Activated CD4-positive, alpha-beta memory T cell treated with anti-CD3 and anti-CD28 coated beads for 36 hours (primary cell): ENCODE measurements at regions not wholly inside any gene's neighbourhood (a gene's known extent, or its start where the extent isn't known, plus 50 kb on each side); places are given as distances from the start of the nearest gene placed in this dataset.

Experiments used
- CTCF ChIA-PET: fragments of 350-600 bp; sonication (Branson Sonifier 250); formaldehyde crosslinking; loops from one replicate; lab custom pipeline; 2021; ENCODE audit warnings: antibody characterized with exemption, inconsistent platforms; lab: Charles Lee
- POLR2A ChIA-PET: fragments of 350-600 bp; sonication (Branson Sonifier 250); formaldehyde crosslinking; loops from one replicate; lab custom pipeline; 2021; ENCODE audit warnings: antibody characterized with exemption; lab: Charles Lee
- DNase-seq: peaks from one replicate; pipeline ENCODE4 v3.0.0-alpha.2; 2020
- H3K27ac Mint-ChIP-seq: one replicate; pipeline ENCODE4 v1.8.0; 2021; ENCODE audit warnings: mixed read lengths
- H3K27me3 Mint-ChIP-seq: one replicate; pipeline ENCODE4 v1.8.0; 2021; ENCODE audit warnings: mixed read lengths
- H3K36me3 Mint-ChIP-seq: one replicate; pipeline ENCODE4 v1.8.0; 2021; ENCODE audit warnings: mixed read lengths
- H3K4me1 Mint-ChIP-seq: one replicate; pipeline ENCODE4 v1.8.0; 2021; ENCODE audit warnings: low read depth, mixed read lengths
- H3K4me3 Mint-ChIP-seq: one replicate; pipeline ENCODE4 v1.8.0; 2021; ENCODE audit warnings: mild to moderate bottlenecking, mixed read lengths
- H3K9me3 Mint-ChIP-seq: one replicate; pipeline ENCODE4 v1.8.0; 2021; ENCODE audit warnings: mixed read lengths
- intact Hi-C: fragments of 100-400 bp; cut with micrococcal nuclease; formaldehyde crosslinking; loops from one replicate; pipeline ENCODE4 v1.15.1; 2023

DNA sequence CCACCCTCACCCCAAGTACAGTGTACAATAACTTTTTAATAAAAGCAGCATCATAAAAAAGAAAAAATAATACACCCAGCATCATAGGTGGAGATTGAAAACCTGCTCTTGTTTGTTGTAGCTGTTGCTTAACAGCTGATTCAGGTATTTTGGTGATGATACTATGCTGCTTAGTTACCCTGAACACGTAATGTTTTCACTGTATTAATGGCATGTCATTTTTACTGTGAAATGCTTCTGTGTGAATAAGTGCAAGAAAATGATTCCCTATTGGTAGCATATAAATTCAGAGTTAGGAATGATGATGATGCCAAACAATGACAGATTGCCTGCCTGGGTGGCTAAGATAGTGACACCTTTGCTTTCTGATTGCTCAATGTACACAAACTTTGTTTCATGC lies 405.7 kb downstream of the HDGFL1 start:
- H3K36me3 Mint-ChIP-seq, result no peaks in the 10 kb centered on the region
- intact Hi-C loops, result no loop called here
- H3K4me1 Mint-ChIP-seq, result no peaks in the 10 kb centered on the region
- peaks cover 4% of the 10 kb centered on the region for H3K9me3 Mint-ChIP-seq
- H3K4me3 Mint-ChIP-seq, result no peak overlapping the region
- CTCF ChIA-PET, result no interaction called here
- no peak overlapping the region for H3K27ac Mint-ChIP-seq
- H3K27me3 Mint-ChIP-seq, result no peaks in the 10 kb centered on the region
- POLR2A ChIA-PET, result no interaction called here
- no peak for DNase-seq

DNA sequence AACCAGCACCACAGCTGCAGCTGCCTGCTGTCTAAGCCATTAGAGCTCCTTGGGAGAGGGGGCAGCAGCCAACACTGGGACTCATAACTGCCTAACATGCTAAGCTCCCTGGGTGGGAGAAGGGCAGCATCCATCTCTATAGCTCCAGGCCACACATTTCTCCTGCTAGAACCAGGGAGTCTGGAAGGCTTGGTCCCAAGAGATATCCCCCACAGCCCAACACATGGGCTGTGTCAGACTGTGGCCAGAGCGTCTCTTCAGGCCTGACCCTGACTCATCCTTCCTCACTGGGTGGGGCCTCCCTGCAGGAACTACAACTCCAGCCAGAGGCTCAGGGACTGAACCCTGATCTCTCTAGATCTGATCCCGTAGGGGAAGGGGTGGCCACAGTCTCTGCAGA lies 411.1 kb downstream of the HDGFL1 start:
- Mint-ChIP-seq H3K4me3 (no peak overlapping the region), H3K27me3 (no peaks in the 10 kb centered on the region), H3K9me3 (peaks cover 15% of the 10 kb centered on the region), H3K36me3 (no peaks in the 10 kb centered on the region), H3K4me1 (no peaks in the 10 kb centered on the region), H3K27ac (no peak overlapping the region)
- ChIA-PET POLR2A (no interaction called here), CTCF (no interaction called here)
- no peak for DNase-seq
- intact Hi-C loops, result no loop called here

DNA sequence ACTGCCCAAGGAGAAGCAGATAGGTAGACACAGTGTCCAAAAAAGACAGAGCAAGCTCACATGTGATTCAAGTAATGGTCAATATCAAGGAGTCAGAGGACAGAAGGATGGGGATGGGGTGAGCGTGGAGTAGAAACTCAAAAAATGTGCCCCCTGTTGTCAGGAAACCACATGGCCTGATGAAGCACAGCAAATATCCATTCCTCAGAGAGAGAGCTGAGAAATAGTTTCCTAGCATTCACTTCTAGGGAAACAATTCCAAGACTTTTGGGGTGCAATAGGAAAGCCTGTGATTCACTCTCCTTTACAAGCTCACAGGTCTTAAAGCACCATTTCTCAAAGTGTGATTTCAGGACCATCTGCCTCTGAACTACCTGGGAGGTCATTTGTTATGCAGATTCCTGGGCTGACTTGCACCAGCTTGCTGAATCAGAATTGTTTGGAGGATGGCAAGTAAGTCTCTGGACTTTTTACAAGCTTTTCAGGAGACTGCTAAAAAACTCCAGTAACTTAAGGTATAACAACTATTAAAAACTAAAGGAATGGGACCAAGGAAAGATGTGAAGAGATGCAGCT lies 432.8 kb downstream of the HDGFL1 start:
- Mint-ChIP-seq H3K9me3 (peaks cover 10% of the 10 kb centered on the region), H3K27ac (no peak overlapping the region), H3K4me3 (no peak overlapping the region), H3K36me3 (no peaks in the 10 kb centered on the region), H3K27me3 (no peaks in the 10 kb centered on the region), H3K4me1 (no peaks in the 10 kb centered on the region)
- DNase-seq, result no peak
- ChIA-PET POLR2A (no interaction called here), CTCF (no interaction called here)
- intact Hi-C loops, result no loop called here

DNA sequence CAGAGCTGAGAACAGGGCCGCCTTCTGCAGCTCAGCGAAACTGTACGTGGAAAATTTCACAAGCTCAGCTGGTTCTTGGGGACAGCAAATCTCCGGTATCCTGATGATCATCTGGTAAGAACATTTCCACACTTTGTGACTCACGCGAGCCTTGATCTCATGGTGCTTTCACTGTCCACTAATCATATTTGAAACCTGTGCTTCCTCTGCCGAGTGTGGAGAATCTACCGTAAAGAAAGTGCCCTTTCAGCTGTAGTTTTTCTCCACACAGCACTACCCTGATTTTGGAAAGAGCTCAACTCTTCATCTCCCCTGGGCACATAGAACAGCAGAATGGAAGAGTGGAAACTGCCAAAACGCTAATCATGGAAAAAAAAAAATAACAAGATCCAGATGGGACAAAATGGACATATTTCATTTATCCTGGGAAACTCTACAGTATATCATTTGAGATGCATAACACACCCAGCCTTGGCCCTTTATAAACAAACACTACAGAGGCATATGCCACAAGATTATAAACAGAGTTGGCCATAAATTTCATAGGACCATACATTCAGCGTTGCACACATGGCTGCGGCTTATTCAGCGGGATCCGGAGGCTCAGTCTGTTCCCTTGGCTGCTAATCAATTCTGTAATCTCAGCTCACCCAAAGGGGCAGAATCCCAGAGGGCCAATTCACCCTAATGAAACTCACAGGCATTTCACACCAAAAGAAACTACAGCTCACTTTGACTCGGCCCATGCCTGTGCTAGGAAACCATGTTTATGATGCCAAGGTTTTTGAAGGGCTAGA lies 434.5 kb downstream of the HDGFL1 start:
- no peaks in the 10 kb centered on the region for H3K36me3 Mint-ChIP-seq

DNA sequence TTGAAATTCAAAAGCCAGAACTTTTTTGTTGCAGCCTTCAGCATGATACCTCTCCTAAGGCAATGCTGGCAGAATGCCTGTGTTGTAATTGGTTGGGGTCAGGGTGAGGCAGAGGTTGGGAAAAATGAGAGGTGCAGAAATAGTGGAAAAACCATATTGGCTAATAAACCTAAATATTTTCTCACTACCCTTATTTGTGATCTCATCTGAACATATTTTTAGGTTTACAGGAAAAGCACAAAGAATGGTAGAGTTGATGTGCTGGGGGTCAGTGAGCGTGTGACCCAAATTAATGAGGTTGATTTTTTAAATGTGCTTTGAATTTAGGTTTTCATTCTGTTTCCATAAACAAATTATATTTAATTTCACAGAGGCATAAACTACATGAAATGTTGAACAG lies 437.3 kb downstream of the HDGFL1 start:
- no peaks in the 10 kb centered on the region for H3K27me3 Mint-ChIP-seq
- POLR2A ChIA-PET, result no interaction called here
- CTCF ChIA-PET, result no interaction called here
- H3K36me3 Mint-ChIP-seq, result no peaks in the 10 kb centered on the region
- intact Hi-C loops, result no loop called here
- no peaks in the 10 kb centered on the region for H3K4me1 Mint-ChIP-seq
- H3K9me3 Mint-ChIP-seq, result peaks cover 2% of the 10 kb centered on the region
- DNase-seq, result no peak
- no peak overlapping the region for H3K27ac Mint-ChIP-seq
- H3K4me3 Mint-ChIP-seq, result no peak overlapping the region

More for the DNA sequence above, 434.5 kb downstream of the HDGFL1 start:
- no peak overlapping the region for H3K27ac Mint-ChIP-seq
- peaks cover 10% of the 10 kb centered on the region for H3K9me3 Mint-ChIP-seq
- no peaks in the 10 kb centered on the region for H3K27me3 Mint-ChIP-seq
- DNase-seq, result no peak
- no peak overlapping the region for H3K4me3 Mint-ChIP-seq
- H3K4me1 Mint-ChIP-seq, result no peaks in the 10 kb centered on the region
- POLR2A ChIA-PET, result no interaction called here
- CTCF ChIA-PET, result no interaction called here
- intact Hi-C loops, result no loop called here

DNA sequence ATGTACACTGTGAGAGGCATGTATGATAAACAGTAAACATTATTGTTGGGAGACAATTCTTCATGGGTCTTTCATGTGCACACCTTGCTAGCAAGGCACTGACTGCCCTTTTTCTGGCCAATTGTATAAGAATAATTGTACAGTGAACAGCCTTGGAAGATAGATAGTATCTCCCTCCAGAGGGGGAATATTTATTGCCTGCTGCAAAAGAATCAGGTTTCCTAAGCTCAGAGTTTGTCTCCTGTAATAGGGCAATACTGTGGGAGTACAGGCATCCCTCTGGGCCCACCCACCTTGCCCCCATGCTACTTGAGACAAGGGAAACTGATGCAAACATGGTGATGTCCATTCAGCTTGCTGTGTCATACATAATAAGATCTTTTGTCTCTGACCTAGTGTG lies 442.2 kb downstream of the HDGFL1 start:
- DNase-seq, result no peak
- Mint-ChIP-seq H3K36me3 (no peaks in the 10 kb centered on the region), H3K4me1 (no peaks in the 10 kb centered on the region), H3K27me3 (no peaks in the 10 kb centered on the region), H3K9me3 (peaks cover 2% of the 10 kb centered on the region), H3K27ac (no peak overlapping the region), H3K4me3 (no peak overlapping the region)
- intact Hi-C loops, result no loop called here
- CTCF ChIA-PET, result no interaction called here
- POLR2A ChIA-PET, result no interaction called here

DNA sequence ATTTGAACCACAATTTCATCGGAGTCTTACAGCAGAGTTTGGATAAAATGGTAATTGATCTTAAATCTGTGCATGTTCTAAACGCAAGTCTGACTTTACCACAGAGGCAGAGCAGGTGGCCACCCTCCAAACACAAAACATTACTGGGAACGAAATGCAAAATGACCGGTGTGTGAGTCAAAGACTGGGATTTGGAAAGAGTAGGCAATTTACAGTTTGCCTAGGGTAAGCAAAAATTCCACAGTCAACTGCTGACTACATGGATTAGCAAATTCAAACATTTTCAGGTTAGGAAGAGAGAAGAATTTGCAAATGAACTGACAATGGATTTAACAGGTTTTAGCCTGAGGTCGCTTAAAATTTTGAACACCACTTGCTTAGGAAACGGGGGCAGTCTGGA lies 444.4 kb downstream of the HDGFL1 start:
- intact Hi-C loops, result no loop called here
- CTCF ChIA-PET, result no interaction called here

DNA sequence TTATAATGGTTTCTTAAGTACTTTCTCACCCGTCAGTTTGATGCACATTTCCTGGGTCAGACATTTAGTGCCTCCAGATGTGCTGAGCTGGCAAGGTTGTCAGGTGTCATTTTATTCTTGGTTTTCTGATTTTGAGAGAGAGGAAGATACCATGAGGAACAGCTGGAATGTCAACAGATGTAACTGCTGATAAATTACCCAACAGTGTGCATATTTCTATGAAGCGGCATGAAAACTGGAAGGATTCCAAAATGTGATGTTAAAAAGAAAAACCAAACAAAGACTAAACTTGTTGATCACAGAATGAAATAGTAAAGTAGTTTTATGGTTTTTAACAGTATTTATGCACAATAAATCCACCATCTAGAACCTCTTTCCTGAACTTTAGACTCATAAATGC lies 447.3 kb downstream of the HDGFL1 start:
- H3K27ac Mint-ChIP-seq, result no peak overlapping the region
- no peaks in the 10 kb centered on the region for H3K27me3 Mint-ChIP-seq
- no peaks in the 10 kb centered on the region for H3K36me3 Mint-ChIP-seq
- POLR2A ChIA-PET, result no interaction called here
- no peak for DNase-seq
- no peak overlapping the region for H3K4me3 Mint-ChIP-seq
- CTCF ChIA-PET, result no interaction called here
- H3K9me3 Mint-ChIP-seq, result no peaks in the 10 kb centered on the region
- no peaks in the 10 kb centered on the region for H3K4me1 Mint-ChIP-seq
- intact Hi-C loops, result no loop called here

More for the DNA sequence above, 444.4 kb downstream of the HDGFL1 start:
- Mint-ChIP-seq H3K4me1 (no peaks in the 10 kb centered on the region), H3K27me3 (no peaks in the 10 kb centered on the region), H3K9me3 (peaks cover 2% of the 10 kb centered on the region), H3K27ac (no peak overlapping the region), H3K4me3 (no peak overlapping the region), H3K36me3 (no peaks in the 10 kb centered on the region)
- POLR2A ChIA-PET, result no interaction called here
- no peak for DNase-seq

DNA sequence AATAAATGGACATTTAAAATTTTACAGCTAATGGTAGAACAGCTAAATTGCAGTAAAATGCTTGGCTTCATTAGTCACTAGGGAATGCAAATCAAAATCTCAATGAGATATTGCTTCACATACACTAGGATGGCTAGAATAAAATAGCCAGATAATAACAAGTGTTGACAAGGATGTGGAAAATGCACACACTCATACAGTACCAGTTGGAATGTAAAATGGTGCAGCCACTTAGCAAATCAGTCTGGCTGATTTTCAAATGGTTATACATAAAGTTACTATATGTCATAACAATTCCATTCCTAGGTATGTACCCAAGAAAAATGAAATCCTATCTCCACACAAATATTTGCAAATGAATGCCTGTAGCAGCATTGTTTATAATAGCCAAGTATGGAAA lies 452.1 kb downstream of the HDGFL1 start:
- CTCF ChIA-PET, result no interaction called here
- intact Hi-C loops, result no loop called here
- no peak for DNase-seq

DNA sequence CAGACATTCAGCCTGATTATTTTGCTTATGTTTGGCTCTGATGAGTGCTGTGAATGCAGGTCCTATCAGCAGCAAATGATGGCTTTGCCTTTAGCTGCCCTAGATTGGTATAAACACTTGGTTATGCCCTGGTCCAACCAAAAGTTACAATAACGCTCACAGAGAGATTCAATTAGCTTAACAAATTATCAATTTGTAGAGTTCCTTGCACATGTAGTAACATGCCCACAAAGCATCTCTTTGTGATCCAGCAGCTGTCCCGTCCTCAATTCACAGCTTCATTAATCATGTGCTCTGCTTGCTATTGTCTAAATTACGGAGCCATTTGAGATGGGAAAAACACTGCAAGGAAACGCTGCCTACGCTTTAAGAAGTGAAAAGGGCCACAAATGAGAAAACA lies 457.9 kb downstream of the HDGFL1 start:
- H3K4me3 Mint-ChIP-seq, result no peak overlapping the region
- no peak overlapping the region for H3K27ac Mint-ChIP-seq
- H3K27me3 Mint-ChIP-seq, result no peaks in the 10 kb centered on the region
- H3K36me3 Mint-ChIP-seq, result no peaks in the 10 kb centered on the region
- H3K9me3 Mint-ChIP-seq, result peaks cover 2% of the 10 kb centered on the region
- DNase-seq, result no peak
- ChIA-PET POLR2A (no interaction called here), CTCF (no interaction called here)
- intact Hi-C loops, result no loop called here
- H3K4me1 Mint-ChIP-seq, result no peaks in the 10 kb centered on the region

More for the DNA sequence above, 452.1 kb downstream of the HDGFL1 start:
- no peaks in the 10 kb centered on the region for H3K36me3 Mint-ChIP-seq
- no peaks in the 10 kb centered on the region for H3K27me3 Mint-ChIP-seq
- H3K27ac Mint-ChIP-seq, result no peak overlapping the region
- no peak overlapping the region for H3K4me3 Mint-ChIP-seq
- H3K9me3 Mint-ChIP-seq, result peaks cover 2% of the 10 kb centered on the region
- H3K4me1 Mint-ChIP-seq, result no peaks in the 10 kb centered on the region
- POLR2A ChIA-PET, result no interaction called here

DNA sequence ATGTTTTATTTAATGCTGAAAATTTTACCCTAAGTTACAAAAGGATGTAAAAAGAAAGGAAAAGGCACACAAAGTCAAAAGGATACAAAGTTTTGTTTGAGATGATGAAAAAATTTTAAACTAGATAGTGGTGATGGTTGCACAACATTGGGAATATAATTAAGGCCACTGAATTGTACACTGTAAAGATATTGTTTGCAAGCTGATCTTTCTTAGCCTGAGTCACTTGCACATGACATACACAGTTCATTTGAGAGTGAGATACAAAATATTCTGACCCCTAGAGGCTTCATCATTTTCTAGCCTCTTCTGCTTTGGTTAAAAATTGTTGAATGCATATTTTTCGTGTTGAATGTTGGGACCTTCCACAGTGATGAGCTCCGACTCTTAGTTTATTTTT lies 462.6 kb downstream of the HDGFL1 start:
- H3K27me3 Mint-ChIP-seq, result no peaks in the 10 kb centered on the region
- no peaks in the 10 kb centered on the region for H3K4me1 Mint-ChIP-seq
- ChIA-PET POLR2A (no interaction called here), CTCF (no interaction called here)
- DNase-seq, result no peak
- H3K36me3 Mint-ChIP-seq, result no peaks in the 10 kb centered on the region
- intact Hi-C loops, result no loop called here
- H3K27ac Mint-ChIP-seq, result no peak overlapping the region
- H3K4me3 Mint-ChIP-seq, result no peak overlapping the region
- no peaks in the 10 kb centered on the region for H3K9me3 Mint-ChIP-seq

DNA sequence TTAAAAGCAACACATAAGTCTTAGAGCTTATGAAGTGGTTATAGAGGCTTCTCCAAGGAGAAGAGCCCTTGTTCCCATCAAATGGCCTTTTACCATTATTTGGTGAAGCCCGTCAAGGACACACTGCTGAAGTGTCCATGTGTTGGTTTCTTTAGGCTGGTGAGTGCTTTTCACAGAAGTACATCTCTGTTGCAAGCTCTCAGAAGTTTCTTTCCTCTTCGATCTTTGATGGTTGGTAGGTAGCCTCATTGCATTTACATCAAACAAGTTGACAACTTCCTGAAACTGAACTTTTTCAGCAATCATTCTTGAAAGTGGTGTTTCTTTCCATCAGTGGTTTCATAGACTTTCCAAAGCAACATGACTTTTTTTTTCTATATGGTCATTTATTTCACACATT lies 465.6 kb downstream of the HDGFL1 start:
- Mint-ChIP-seq H3K4me3 (no peak overlapping the region), H3K27me3 (no peaks in the 10 kb centered on the region), H3K36me3 (no peaks in the 10 kb centered on the region), H3K27ac (no peak overlapping the region), H3K9me3 (no peaks in the 10 kb centered on the region), H3K4me1 (no peaks in the 10 kb centered on the region)
- DNase-seq, result no peak
- intact Hi-C loops, result no loop called here
- ChIA-PET CTCF (no interaction called here), POLR2A (no interaction called here)

DNA sequence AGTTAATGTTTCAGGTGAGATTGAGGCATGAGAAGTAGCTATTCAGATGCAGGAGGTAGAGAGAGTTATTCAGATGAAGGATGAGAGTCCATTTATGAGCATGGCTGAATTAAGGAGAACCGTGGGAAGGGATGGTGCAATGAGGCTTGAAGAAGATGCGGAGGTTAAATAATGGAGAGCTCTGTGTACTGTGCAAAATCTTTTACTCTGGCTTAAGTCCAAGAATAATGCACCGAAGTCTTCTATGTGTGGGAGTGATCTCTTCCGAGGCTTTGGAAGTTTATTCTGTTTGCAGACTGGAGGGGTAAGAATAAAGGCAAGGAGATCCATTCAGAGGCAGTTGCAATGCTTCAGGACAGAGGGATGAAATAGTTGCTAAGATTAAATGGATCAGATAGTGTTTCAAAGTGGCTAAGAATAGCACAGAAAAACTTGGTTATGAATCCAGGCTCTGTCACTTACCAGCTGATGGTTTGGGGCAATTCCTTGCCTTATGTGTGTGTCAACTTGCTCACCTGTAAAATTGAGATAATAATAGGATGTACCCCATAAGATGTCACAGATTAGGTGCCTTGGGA lies 467.1 kb downstream of the HDGFL1 start:
- Mint-ChIP-seq H3K36me3 (no peaks in the 10 kb centered on the region), H3K4me1 (no peaks in the 10 kb centered on the region), H3K4me3 (no peak overlapping the region), H3K27me3 (no peaks in the 10 kb centered on the region), H3K9me3 (no peaks in the 10 kb centered on the region), H3K27ac (no peak overlapping the region)
- CTCF ChIA-PET, result no interaction called here
- no peak for DNase-seq
- intact Hi-C loops, result no loop called here
- POLR2A ChIA-PET, result no interaction called here
